ACC112 (cell line): ENCODE measurements at regions not wholly inside any gene's neighbourhood (a gene's known extent, or its start where the extent isn't known, plus 50 kb on each side); places are given as distances from the start of the nearest gene placed in this dataset.
A peak's percentile ranks its signal among the peaks of the same experiment; 100 is the strongest.

ENCODE experiments used
- H2AFZ ChIP-seq: fragments of 200-600 bp; sonication (generic); one replicate; pipeline ENCODE4 v1.6.0; 2017; ENCODE audit warnings: antibody characterized with exemption, low read length; ENCODE audit not compliant: unreplicated experiment
- H3K27ac ChIP-seq: fragments of 200-600 bp; sonication (generic); 2 replicates; pipeline ENCODE4 v1.5.1; 2014; ENCODE audit warnings: low read depth, mild to moderate bottlenecking, antibody characterized with exemption, low read length, moderate library complexity
- H3K27me3 ChIP-seq: fragments of 200-600 bp; sonication (generic); 2 replicates; pipeline ENCODE4 v1.6.1; 2014; ENCODE audit warnings: mild to moderate bottlenecking, antibody characterized with exemption, low read length, moderate library complexity, mixed read lengths; ENCODE audit not compliant: insufficient read depth
- H3K36me3 ChIP-seq: fragments of 200-600 bp; sonication (generic); 2 replicates; pipeline ENCODE4 v1.6.1; 2016; ENCODE audit warnings: mild to moderate bottlenecking, antibody characterized with exemption, low read length, moderate library complexity, mixed read lengths; ENCODE audit not compliant: insufficient read depth
- H3K4me1 ChIP-seq: fragments of 200-600 bp; sonication (generic); one replicate; pipeline ENCODE4 v1.6.1; 2016; ENCODE audit warnings: low read length, mixed read lengths; ENCODE audit not compliant: insufficient read depth, unreplicated experiment, control insufficient read depth
- H3K4me3 ChIP-seq: fragments of 200-600 bp; sonication (generic); 2 replicates; pipeline ENCODE4 v1.5.1; 2014; ENCODE audit warnings: mild to moderate bottlenecking, low read depth, low read length
- H3K79me2 ChIP-seq: fragments of 200-600 bp; sonication (generic); one replicate; pipeline ENCODE4 v1.6.0; 2016; ENCODE audit warnings: low read length; ENCODE audit not compliant: control insufficient read depth, unreplicated experiment, insufficient read depth

- Histone ChIP-seq H3K27ac (no peak overlapping the region), H3K27me3 (no peaks in the 10 kb centered on the region), H3K79me2 (no peaks in the 10 kb centered on the region), H3K4me3 (no peak overlapping the region), H2AFZ (no peak overlapping the region), H3K36me3 (no peaks in the 10 kb centered on the region), H3K4me1 (no peaks in the 10 kb centered on the region)
These were observed 307.1 kb downstream of the ENC1 start for GRCh38 chr5:74333430-74333829.

GRCh38 chr5:74332682-74333081, 307.8 kb downstream of the ENC1 start:
- H3K4me1 ChIP-seq, result peaks cover 2% of the 10 kb centered on the region
- no peaks in the 10 kb centered on the region for H3K27me3 ChIP-seq
- no peak overlapping the region for H3K27ac ChIP-seq
- no peak overlapping the region for H2AFZ ChIP-seq
- H3K36me3 ChIP-seq, result no peaks in the 10 kb centered on the region
- no peak overlapping the region for H3K4me3 ChIP-seq
- H3K79me2 ChIP-seq, result no peaks in the 10 kb centered on the region

- peaks cover 8% of the 10 kb centered on the region for H3K4me1 ChIP-seq
- H3K27ac ChIP-seq, result no peak overlapping the region
- H3K36me3 ChIP-seq, result no peaks in the 10 kb centered on the region
- no peak overlapping the region for H2AFZ ChIP-seq
- H3K4me3 ChIP-seq, result no peak overlapping the region
- no peaks in the 10 kb centered on the region for H3K27me3 ChIP-seq
- no peaks in the 10 kb centered on the region for H3K79me2 ChIP-seq
These were observed 308.5 kb downstream of the ENC1 start for GRCh38 chr5:74332006-74332405.

GRCh38 chr5:74328221-74328630, 312.3 kb downstream of the ENC1 start:
- H3K79me2 ChIP-seq, result no peaks in the 10 kb centered on the region

GRCh38 chr5:74327339-74327685, 313.2 kb downstream of the ENC1 start:
- Histone ChIP-seq H3K36me3 (no peaks in the 10 kb centered on the region), H2AFZ (no peak overlapping the region), H3K79me2 (no peaks in the 10 kb centered on the region), H3K27ac (peak overlapping the region; percentile 58), H3K27me3 (no peaks in the 10 kb centered on the region), H3K4me3 (no peak overlapping the region), H3K4me1 (peaks cover 21% of the 10 kb centered on the region)

More at GRCh38 chr5:74328221-74328630, 312.3 kb downstream of the ENC1 start:
- peaks cover 21% of the 10 kb centered on the region for H3K4me1 ChIP-seq
- H3K4me3 ChIP-seq, result no peak overlapping the region
- H3K27ac ChIP-seq, result no peak overlapping the region
- no peak overlapping the region for H2AFZ ChIP-seq
- no peaks in the 10 kb centered on the region for H3K27me3 ChIP-seq
- no peaks in the 10 kb centered on the region for H3K36me3 ChIP-seq

- no peaks in the 10 kb centered on the region for H3K79me2 ChIP-seq
- no peaks in the 10 kb centered on the region for H3K27me3 ChIP-seq
- no peak overlapping the region for H2AFZ ChIP-seq
- H3K4me1 ChIP-seq, result peaks cover 21% of the 10 kb centered on the region
- H3K4me3 ChIP-seq, result no peak overlapping the region
- no peaks in the 10 kb centered on the region for H3K36me3 ChIP-seq
- H3K27ac ChIP-seq, result peak overlapping the region; percentile 58
These were observed 313.8 kb downstream of the ENC1 start for GRCh38 chr5:74326571-74327338.

GRCh38 chr5:74325866-74326265, 314.7 kb downstream of the ENC1 start:
- Histone ChIP-seq H2AFZ (no peak overlapping the region), H3K27me3 (no peaks in the 10 kb centered on the region)

GRCh38 chr5:74324556-74324955, 316.0 kb downstream of the ENC1 start:
- Histone ChIP-seq H3K27me3 (no peaks in the 10 kb centered on the region), H3K36me3 (no peaks in the 10 kb centered on the region), H3K4me1 (peaks cover 21% of the 10 kb centered on the region), H3K27ac (no peak overlapping the region), H3K4me3 (no peak overlapping the region), H3K79me2 (no peaks in the 10 kb centered on the region), H2AFZ (no peak overlapping the region)

More at GRCh38 chr5:74325866-74326265, 314.7 kb downstream of the ENC1 start:
- Histone ChIP-seq H3K79me2 (no peaks in the 10 kb centered on the region), H3K36me3 (no peaks in the 10 kb centered on the region), H3K4me3 (no peak overlapping the region), H3K4me1 (peaks cover 21% of the 10 kb centered on the region), H3K27ac (no peak overlapping the region)

GRCh38 chr5:74322944-74323343, 317.6 kb downstream of the ENC1 start:
- no peak overlapping the region for H3K4me3 ChIP-seq
- H3K79me2 ChIP-seq, result no peaks in the 10 kb centered on the region
- no peaks in the 10 kb centered on the region for H3K36me3 ChIP-seq
- peaks cover 21% of the 10 kb centered on the region for H3K4me1 ChIP-seq
- no peaks in the 10 kb centered on the region for H3K27me3 ChIP-seq
- H2AFZ ChIP-seq, result no peak overlapping the region
- no peak overlapping the region for H3K27ac ChIP-seq

GRCh38 chr5:74322191-74322590, 318.3 kb downstream of the ENC1 start:
- H3K36me3 ChIP-seq, result no peaks in the 10 kb centered on the region
- H3K4me3 ChIP-seq, result no peak overlapping the region
- no peak overlapping the region for H3K27ac ChIP-seq
- no peaks in the 10 kb centered on the region for H3K27me3 ChIP-seq
- H3K4me1 ChIP-seq, result peaks cover 15% of the 10 kb centered on the region
- H2AFZ ChIP-seq, result no peak overlapping the region
- no peaks in the 10 kb centered on the region for H3K79me2 ChIP-seq

GRCh38 chr5:74321326-74321725, 319.2 kb downstream of the ENC1 start:
- no peaks in the 10 kb centered on the region for H3K79me2 ChIP-seq
- H2AFZ ChIP-seq, result no peak overlapping the region
- no peak overlapping the region for H3K4me3 ChIP-seq
- no peaks in the 10 kb centered on the region for H3K27me3 ChIP-seq
- no peaks in the 10 kb centered on the region for H3K36me3 ChIP-seq
- peaks cover 13% of the 10 kb centered on the region for H3K4me1 ChIP-seq
- no peak overlapping the region for H3K27ac ChIP-seq
